T-helper 2 cell treated with Interferon-gamma antibody and Interleukin-4, amounts not matched to agents 5 μg/mL and 100 μg/mL, for 36 hours (primary cell): ENCODE measurements at regions not wholly inside any gene's neighbourhood (a gene's known extent, or its start where the extent isn't known, plus 50 kb on each side); places are given as distances from the start of the nearest gene placed in this dataset.
"Not testable (repeated sequence)": the region's sequence is repeated elsewhere in the genome, so short reads cannot be mapped to it uniquely, and the experiment has no call there.

Experiments used
- DNase-seq: peaks from one replicate; pipeline ENCODE4 v3.0.0; 2021; ENCODE audit warnings: low spot score
- H3K27ac Mint-ChIP-seq: one replicate; pipeline ENCODE4 v1.8.0; 2021; ENCODE audit warnings: mild to moderate bottlenecking, mixed read lengths
- H3K27me3 Mint-ChIP-seq: one replicate; pipeline ENCODE4 v1.8.0; 2021; ENCODE audit warnings: low read depth, mixed read lengths
- H3K36me3 Mint-ChIP-seq: one replicate; pipeline ENCODE4 v1.8.0; 2021; ENCODE audit warnings: low read depth, mixed read lengths
- H3K4me1 Mint-ChIP-seq: one replicate; pipeline ENCODE4 v1.8.0; 2021; ENCODE audit warnings: low read depth, mixed read lengths
- H3K4me3 Mint-ChIP-seq: one replicate; pipeline ENCODE4 v1.8.0; 2022; ENCODE audit warnings: mild to moderate bottlenecking, moderate library complexity, mixed read lengths
- H3K9me3 Mint-ChIP-seq: one replicate; pipeline ENCODE4 v1.8.0; 2021; ENCODE audit warnings: mixed read lengths

GRCh38 chr6:12348530-12349511 lies 58.7 kb downstream of the EDN1 start:
- no peak for DNase-seq
- no peak overlapping the region for H3K27ac Mint-ChIP-seq
- H3K27me3 Mint-ChIP-seq = no peaks in the 10 kb centered on the region
- H3K4me1 Mint-ChIP-seq = no peaks in the 10 kb centered on the region
- no peaks in the 10 kb centered on the region for H3K36me3 Mint-ChIP-seq
- H3K4me3 Mint-ChIP-seq = no peak overlapping the region
- H3K9me3 Mint-ChIP-seq = peaks cover 8% of the 10 kb centered on the region

GRCh38 chr6:12350644-12351170 lies 60.5 kb downstream of the EDN1 start:
- H3K36me3 Mint-ChIP-seq = no peaks in the 10 kb centered on the region
- no peak overlapping the region for H3K4me3 Mint-ChIP-seq
- no peaks in the 10 kb centered on the region for H3K4me1 Mint-ChIP-seq
- no peak overlapping the region for H3K27ac Mint-ChIP-seq
- H3K27me3 Mint-ChIP-seq = no peaks in the 10 kb centered on the region
- DNase-seq = no peak
- peaks cover 8% of the 10 kb centered on the region for H3K9me3 Mint-ChIP-seq

GRCh38 chr6:12351672-12352071 lies 61.5 kb downstream of the EDN1 start:
- Mint-ChIP-seq H3K4me1 (no peaks in the 10 kb centered on the region), H3K9me3 (peaks cover 8% of the 10 kb centered on the region), H3K27me3 (no peaks in the 10 kb centered on the region), H3K4me3 (no peak overlapping the region), H3K36me3 (no peaks in the 10 kb centered on the region), H3K27ac (no peak overlapping the region)
- DNase-seq = no peak

- no peaks in the 10 kb centered on the region for H3K4me1 Mint-ChIP-seq
- H3K4me3 Mint-ChIP-seq = no peak overlapping the region
- no peaks in the 10 kb centered on the region for H3K27me3 Mint-ChIP-seq
- H3K27ac Mint-ChIP-seq = no peak overlapping the region
- no peaks in the 10 kb centered on the region for H3K36me3 Mint-ChIP-seq
- peaks cover 8% of the 10 kb centered on the region for H3K9me3 Mint-ChIP-seq
- DNase-seq = no peak
Measured at GRCh38 chr6:12353731-12354130, 63.6 kb downstream of the EDN1 start.

- Mint-ChIP-seq H3K4me3 (no peak overlapping the region), H3K4me1 (no peaks in the 10 kb centered on the region), H3K27me3 (no peaks in the 10 kb centered on the region), H3K36me3 (no peaks in the 10 kb centered on the region), H3K27ac (no peak overlapping the region), H3K9me3 (peaks cover 8% of the 10 kb centered on the region)
- DNase-seq = no peak
Measured at GRCh38 chr6:12354499-12354898, 64.3 kb downstream of the EDN1 start.

- Mint-ChIP-seq H3K27me3 (no peaks in the 10 kb centered on the region), H3K4me3 (no peak overlapping the region), H3K4me1 (no peaks in the 10 kb centered on the region), H3K36me3 (no peaks in the 10 kb centered on the region), H3K9me3 (peaks cover 8% of the 10 kb centered on the region), H3K27ac (no peak overlapping the region)
- DNase-seq = no peak
Measured at GRCh38 chr6:12355354-12355753, 65.2 kb downstream of the EDN1 start.

- no peak overlapping the region for H3K27ac Mint-ChIP-seq
- H3K4me3 Mint-ChIP-seq = no peak overlapping the region
- no peak for DNase-seq
- no peaks in the 10 kb centered on the region for H3K4me1 Mint-ChIP-seq
- no peaks in the 10 kb centered on the region for H3K36me3 Mint-ChIP-seq
- peaks cover 8% of the 10 kb centered on the region for H3K9me3 Mint-ChIP-seq
- no peaks in the 10 kb centered on the region for H3K27me3 Mint-ChIP-seq
Measured at GRCh38 chr6:12356431-12356830, 66.3 kb downstream of the EDN1 start.

- no peak overlapping the region for H3K4me3 Mint-ChIP-seq
- peaks cover 2% of the 10 kb centered on the region for H3K9me3 Mint-ChIP-seq
- no peak overlapping the region for H3K27ac Mint-ChIP-seq
- H3K27me3 Mint-ChIP-seq = no peaks in the 10 kb centered on the region
- H3K4me1 Mint-ChIP-seq = no peaks in the 10 kb centered on the region
- H3K36me3 Mint-ChIP-seq = no peaks in the 10 kb centered on the region
- DNase-seq = no peak
Measured at GRCh38 chr6:12356983-12357972, 67.1 kb downstream of the EDN1 start.

- DNase-seq = no peak
- Mint-ChIP-seq H3K4me1 (no peaks in the 10 kb centered on the region), H3K9me3 (no peaks in the 10 kb centered on the region), H3K4me3 (no peak overlapping the region), H3K36me3 (no peaks in the 10 kb centered on the region), H3K27ac (no peak overlapping the region), H3K27me3 (no peaks in the 10 kb centered on the region)
Measured at GRCh38 chr6:12359036-12359435, 68.9 kb downstream of the EDN1 start.

- Mint-ChIP-seq H3K9me3 (no peaks in the 10 kb centered on the region), H3K36me3 (no peaks in the 10 kb centered on the region), H3K4me3 (no peak overlapping the region), H3K4me1 (no peaks in the 10 kb centered on the region), H3K27ac (no peak overlapping the region), H3K27me3 (no peaks in the 10 kb centered on the region)
- no peak for DNase-seq
Measured at GRCh38 chr6:12361042-12361765, 71.0 kb downstream of the EDN1 start.

GRCh38 chr6:12363277-12363650 lies 73.1 kb downstream of the EDN1 start:
- H3K27ac Mint-ChIP-seq, H3K27me3 Mint-ChIP-seq, H3K4me1 Mint-ChIP-seq, H3K36me3 Mint-ChIP-seq, DNase-seq, H3K4me3 Mint-ChIP-seq, H3K9me3 Mint-ChIP-seq: not testable (repeated sequence)

- H3K9me3 Mint-ChIP-seq = no peaks in the 10 kb centered on the region
- H3K4me3 Mint-ChIP-seq = no peak overlapping the region
- H3K4me1 Mint-ChIP-seq = no peaks in the 10 kb centered on the region
- no peaks in the 10 kb centered on the region for H3K27me3 Mint-ChIP-seq
- H3K27ac Mint-ChIP-seq = no peak overlapping the region
- DNase-seq = no peak
- no peaks in the 10 kb centered on the region for H3K36me3 Mint-ChIP-seq
Measured at GRCh38 chr6:12363651-12364381, 73.7 kb downstream of the EDN1 start.

GRCh38 chr6:12364621-12365020 lies 74.5 kb downstream of the EDN1 start:
- H3K27me3 Mint-ChIP-seq = no peaks in the 10 kb centered on the region
- DNase-seq = no peak
- H3K4me3 Mint-ChIP-seq = no peak overlapping the region
- no peaks in the 10 kb centered on the region for H3K36me3 Mint-ChIP-seq
- no peaks in the 10 kb centered on the region for H3K4me1 Mint-ChIP-seq
- no peak overlapping the region for H3K27ac Mint-ChIP-seq
- H3K9me3 Mint-ChIP-seq = no peaks in the 10 kb centered on the region
